OCI-LY1 (cell line): ENCODE measurements at regions not wholly inside any gene's neighbourhood (a gene's known extent, or its start where the extent isn't known, plus 50 kb on each side); places are given as distances from the start of the nearest gene placed in this dataset.

Experiments used
- CTCF ChIP-seq: fragments of 200-600 bp; sonication (generic), shearing (Covaris generic); IDR thresholded peaks from 2 replicates; pipeline ENCODE4 v1.5.1; 2017; ENCODE audit warnings: mild to moderate bottlenecking, antibody characterized with exemption, low read length, moderate library complexity, mixed read lengths
- EZH2 ChIP-seq: fragments of 200-600 bp; sonication (generic), shearing (Covaris generic); IDR thresholded peaks from 2 replicates; pipeline ENCODE4 v1.8.0; 2017; ENCODE audit warnings: borderline replicate concordance, mixed run types, mild to moderate bottlenecking, antibody characterized with exemption, low read length, moderate library complexity, mixed read lengths

- no peak for TF ChIP-seq CTCF
- no peak for TF ChIP-seq EZH2
These were observed 173.4 kb upstream of the RUNX1 start for GRCh38 chr21:35222541-35222941.
